Uterus (tissue), 3 donors: ENCODE measurements at regions not wholly inside any gene's neighbourhood (a gene's known extent, or its start where the extent isn't known, plus 50 kb on each side); places are given as distances from the start of the nearest gene placed in this dataset.

Experiments
- DNase-seq, 2 donors: peaks; one replicate each; pipeline ENCODE4 v3.0.0-alpha.2; 2019 to 2020
- H3K27ac ChIP-seq, 2 donors: fragments of 200-600 bp; sonication (generic); 1 replicate in 1 of 2; 2 replicates in 1 of 2; pipeline ENCODE4 v1.5.1; 2016 to 2018
- H3K27me3 ChIP-seq, 2 donors: fragments of 200-600 bp; sonication (generic); one replicate each; pipeline ENCODE4 v1.5.1; 2018 to 2019; ENCODE audit warnings: control low read depth in 1 of 2
- H3K36me3 ChIP-seq, 2 donors: fragments of 200-600 bp; sonication (generic); one replicate each; pipeline ENCODE4 v1.5.1; 2019; ENCODE audit warnings: control low read depth in 1 of 2
- H3K4me1 ChIP-seq, 2 donors: fragments of 200-600 bp; sonication (generic); one replicate each; pipeline ENCODE4 v1.5.1; 2018 to 2019; ENCODE audit warnings: control low read depth in 1 of 2
- H3K4me3 ChIP-seq, 2 donors: fragments of 200-600 bp; sonication (generic); 1 replicate in 1 of 2; 2 replicates in 1 of 2; pipeline ENCODE4 v1.5.1; 2018 to 2019; ENCODE audit warnings: mild to moderate bottlenecking in 1 of 2
- H3K9me3 ChIP-seq, 2 donors: fragments of 200-600 bp; sonication (generic); one replicate each; pipeline ENCODE4 v1.5.1; 2019; ENCODE audit warnings: control low read depth in 1 of 2
- POLR2A ChIP-seq, 2 donors: fragments of 450-650 bp; IDR thresholded peaks; one replicate each; pipeline ENCODE4 v1.6.1; 2016; ENCODE audit warnings: antibody characterized with exemption in 2 of 2, mild to moderate bottlenecking in 1 of 2, moderate library complexity in 1 of 2
- intact Hi-C: fragments of 100-400 bp; cut with DNase I; formaldehyde crosslinking; loops from one replicate; pipeline ENCODE4 v1.15.1; 2023; ENCODE audit warnings: low total_unique reads
- TF ChIP-seq, protein P1 (sequence below), 4 experiments: fragments of 200-600 bp in 2 of 4; fragments of 450-650 bp in 2 of 4; sonication (generic) in 2 of 4; IDR thresholded peaks; one replicate each; pipeline ENCODE4 v1.5.1; 2016 to 2019; ENCODE audit warnings: antibody characterized with exemption in 4 of 4, mild to moderate bottlenecking in 2 of 4, moderate library complexity in 1 of 4
- donor health status: DM: yes; HTN: yes; CAD: no.

DNA sequence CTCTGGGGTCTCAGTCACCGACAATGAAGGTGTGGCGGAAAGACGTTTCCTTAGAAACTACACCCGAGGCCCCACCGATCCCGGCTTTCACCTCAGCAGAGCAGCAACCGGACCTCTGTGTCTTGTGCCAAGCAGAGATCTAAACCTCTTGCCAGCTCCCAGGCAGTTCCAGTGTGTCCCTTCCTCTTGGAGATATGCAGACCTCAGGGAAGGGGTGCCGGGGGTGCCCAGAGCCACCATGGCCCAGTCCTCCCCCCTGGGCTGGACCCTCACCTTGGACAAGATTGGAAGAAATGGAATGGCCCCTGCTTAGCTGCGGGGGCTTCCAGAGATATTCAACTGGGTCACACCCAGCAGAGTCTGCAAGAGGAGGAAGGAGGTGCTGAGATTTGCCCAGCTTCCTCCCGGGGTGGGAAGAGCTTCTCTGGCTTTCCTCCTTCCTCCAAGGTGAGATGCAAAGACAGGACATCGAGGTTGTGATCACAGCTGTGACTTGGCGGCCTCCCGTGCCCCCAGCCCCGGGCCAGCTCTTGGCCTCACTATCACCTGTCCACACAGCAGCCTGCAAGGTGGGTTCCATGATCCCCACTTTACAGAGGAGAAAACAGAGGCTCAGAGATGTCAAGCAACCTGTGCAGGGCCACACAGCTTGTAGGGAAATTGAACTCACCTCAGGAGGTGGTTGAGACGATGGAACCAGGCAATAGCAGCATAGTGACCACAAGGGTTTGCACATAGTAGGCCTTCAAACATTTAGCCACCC lies 281.7 kb upstream of the RTL1 start:
- H3K4me1 ChIP-seq = no peaks in the 10 kb centered on the region
- H3K27me3 ChIP-seq = no peaks in the 10 kb centered on the region
- DNase-seq = peak; percentile 5 to 6
- H3K36me3 ChIP-seq = no peaks in the 10 kb centered on the region
- no peaks in the 10 kb centered on the region for H3K9me3 ChIP-seq
- intact Hi-C loops = no loop called here
- H3K4me3 ChIP-seq = no peak overlapping the region
- no peak for TF ChIP-seq POLR2A (IDR thresholded peaks at IDR 0.05)
- TF ChIP-seq, protein P1, sequence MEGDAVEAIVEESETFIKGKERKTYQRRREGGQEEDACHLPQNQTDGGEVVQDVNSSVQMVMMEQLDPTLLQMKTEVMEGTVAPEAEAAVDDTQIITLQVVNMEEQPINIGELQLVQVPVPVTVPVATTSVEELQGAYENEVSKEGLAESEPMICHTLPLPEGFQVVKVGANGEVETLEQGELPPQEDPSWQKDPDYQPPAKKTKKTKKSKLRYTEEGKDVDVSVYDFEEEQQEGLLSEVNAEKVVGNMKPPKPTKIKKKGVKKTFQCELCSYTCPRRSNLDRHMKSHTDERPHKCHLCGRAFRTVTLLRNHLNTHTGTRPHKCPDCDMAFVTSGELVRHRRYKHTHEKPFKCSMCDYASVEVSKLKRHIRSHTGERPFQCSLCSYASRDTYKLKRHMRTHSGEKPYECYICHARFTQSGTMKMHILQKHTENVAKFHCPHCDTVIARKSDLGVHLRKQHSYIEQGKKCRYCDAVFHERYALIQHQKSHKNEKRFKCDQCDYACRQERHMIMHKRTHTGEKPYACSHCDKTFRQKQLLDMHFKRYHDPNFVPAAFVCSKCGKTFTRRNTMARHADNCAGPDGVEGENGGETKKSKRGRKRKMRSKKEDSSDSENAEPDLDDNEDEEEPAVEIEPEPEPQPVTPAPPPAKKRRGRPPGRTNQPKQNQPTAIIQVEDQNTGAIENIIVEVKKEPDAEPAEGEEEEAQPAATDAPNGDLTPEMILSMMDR (IDR thresholded peaks at IDR 0.05) = no peak
- H3K27ac ChIP-seq = no peak overlapping the region

DNA sequence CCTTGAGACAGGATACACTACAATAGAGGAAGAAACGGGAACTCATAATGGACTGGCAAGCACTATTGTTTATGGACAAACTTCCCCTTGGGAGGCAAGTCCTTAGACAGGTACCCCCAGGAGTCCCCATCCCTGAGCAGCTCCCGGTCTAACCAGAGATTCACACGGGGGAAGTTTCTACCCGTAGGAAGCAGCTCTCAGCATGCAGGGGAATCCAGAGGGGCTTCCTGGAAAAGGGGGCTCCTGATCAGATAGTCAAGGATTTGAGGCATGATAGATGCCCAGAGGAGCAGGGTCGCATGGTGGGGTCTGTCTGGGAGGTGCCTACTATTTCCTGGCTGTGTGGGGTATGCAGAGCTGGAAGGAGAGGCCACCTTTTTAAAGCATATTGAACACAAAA lies 282.4 kb upstream of the RTL1 start:
- H3K4me3 ChIP-seq = no peak overlapping the region
- H3K36me3 ChIP-seq = no peaks in the 10 kb centered on the region
- no peaks in the 10 kb centered on the region for H3K27me3 ChIP-seq
- intact Hi-C loops = no loop called here
- TF ChIP-seq, protein P1 (IDR thresholded peaks at IDR 0.05) = no peak
- TF ChIP-seq POLR2A (IDR thresholded peaks at IDR 0.05) = no peak
- H3K27ac ChIP-seq = no peak overlapping the region
- no peaks in the 10 kb centered on the region for H3K9me3 ChIP-seq
- no peaks in the 10 kb centered on the region for H3K4me1 ChIP-seq
- peak in 1 of 2 donors; percentile 7 for DNase-seq

DNA sequence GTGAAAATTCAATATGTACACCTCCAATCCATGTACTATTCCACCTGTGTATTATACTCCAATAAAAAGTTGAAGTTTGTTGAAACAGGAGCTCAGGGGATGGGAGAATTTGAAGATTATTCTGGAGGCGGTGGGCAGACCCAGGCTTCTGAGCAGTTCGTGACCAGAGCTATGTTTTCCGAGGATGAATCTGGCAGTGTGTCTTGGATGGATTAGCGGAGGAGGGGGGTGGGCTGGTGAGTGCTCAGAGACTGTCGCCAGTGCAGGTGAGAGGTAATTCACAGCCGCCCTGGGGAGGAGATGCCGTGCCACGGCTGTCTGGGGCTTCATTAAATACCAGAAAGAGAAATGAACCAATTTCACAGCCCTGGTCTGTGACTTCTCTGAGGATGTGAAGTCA lies 283.0 kb upstream of the RTL1 start:
- Histone ChIP-seq H3K4me1 (no peaks in the 10 kb centered on the region), H3K36me3 (no peaks in the 10 kb centered on the region), H3K9me3 (no peaks in the 10 kb centered on the region), H3K27me3 (no peaks in the 10 kb centered on the region), H3K27ac (no peak overlapping the region), H3K4me3 (no peak overlapping the region)
- TF ChIP-seq, protein P1 (IDR thresholded peaks at IDR 0.05) = no peak
- TF ChIP-seq POLR2A (IDR thresholded peaks at IDR 0.05) = no peak
- intact Hi-C loops = no loop called here
- DNase-seq = peak in 1 of 2 donors; percentile 6

DNA sequence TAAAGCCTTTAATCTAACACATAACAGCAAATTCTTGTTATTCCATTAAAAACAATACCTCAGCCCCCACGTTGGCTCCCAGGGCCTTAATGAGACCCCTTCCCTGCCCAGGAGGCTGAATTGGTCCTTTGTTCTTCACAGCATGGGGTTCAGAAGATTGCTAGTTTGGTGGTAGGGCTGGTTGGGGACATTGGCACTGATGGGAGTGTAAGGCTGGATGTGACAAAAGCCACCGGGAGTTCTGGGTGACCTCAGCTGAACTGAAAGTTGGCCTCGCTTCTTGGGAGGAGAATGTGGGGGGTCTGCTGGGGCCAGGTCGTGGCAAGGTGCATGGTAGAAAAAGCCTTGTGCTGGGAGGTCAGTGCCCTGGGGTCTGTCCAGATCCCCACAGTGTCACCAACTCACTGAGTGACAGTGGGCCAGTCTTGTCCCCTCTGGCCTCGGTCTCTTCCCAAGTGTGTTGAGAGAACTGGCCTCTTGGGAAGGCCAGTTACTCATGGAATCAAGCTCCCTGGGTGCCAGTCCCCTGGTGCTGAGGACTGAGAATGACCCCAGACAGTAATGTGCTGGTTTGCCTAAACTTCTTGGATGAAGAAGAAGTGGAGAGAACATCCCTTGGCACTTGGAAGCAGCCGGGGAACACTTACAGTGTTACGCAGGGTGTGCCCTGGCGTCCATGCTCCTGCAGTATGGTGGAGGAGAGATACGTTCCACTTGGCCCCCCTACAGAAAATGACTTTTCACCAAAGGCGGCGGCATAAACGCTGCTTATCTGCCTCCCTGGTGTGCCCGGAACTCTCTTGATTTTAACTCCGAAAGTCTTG lies 283.7 kb upstream of the RTL1 start:
- Histone ChIP-seq H3K27me3 (no peaks in the 10 kb centered on the region), H3K4me1 (no peaks in the 10 kb centered on the region), H3K4me3 (no peak overlapping the region), H3K27ac (no peak overlapping the region), H3K9me3 (no peaks in the 10 kb centered on the region), H3K36me3 (no peaks in the 10 kb centered on the region)
- intact Hi-C loops = no loop called here
- DNase-seq = peak in 1 of 2 donors; percentile 6
- TF ChIP-seq, protein P1 (IDR thresholded peaks at IDR 0.05) = no peak
- TF ChIP-seq POLR2A (IDR thresholded peaks at IDR 0.05) = no peak
